Progenitor cell of endocrine pancreas (in vitro differentiated cells): ENCODE measurements at regions not wholly inside any gene's neighbourhood (a gene's known extent, or its start where the extent isn't known, plus 50 kb on each side); places are given as distances from the start of the nearest gene placed in this dataset.

Experiments
- DNase-seq: peaks from one replicate; pipeline ENCODE4 v3.0.0; 2021; ENCODE audit warnings: low spot score; ENCODE audit not compliant: unreplicated experiment
- H3K27ac Mint-ChIP-seq: 2 replicates; pipeline ENCODE4 v1.8.0; 2021; ENCODE audit warnings: mild to moderate bottlenecking, moderate library complexity, mixed read lengths
- H3K27me3 Mint-ChIP-seq: 2 replicates; pipeline ENCODE4 v1.8.0; 2021; ENCODE audit warnings: mixed read lengths
- H3K36me3 Mint-ChIP-seq: 2 replicates; pipeline ENCODE4 v1.8.0; 2022; ENCODE audit warnings: mixed read lengths; ENCODE audit not compliant: insufficient read depth
- H3K4me1 Mint-ChIP-seq: 2 replicates; pipeline ENCODE4 v1.8.0; 2021; ENCODE audit warnings: low read depth, mixed read lengths
- H3K4me3 Mint-ChIP-seq: 2 replicates; pipeline ENCODE4 v1.8.0; 2021; ENCODE audit warnings: low read depth, mild to moderate bottlenecking, moderate library complexity, mixed read lengths
- H3K9me3 Mint-ChIP-seq: 2 replicates; pipeline ENCODE4 v1.8.0; 2021; ENCODE audit warnings: low read depth, mixed read lengths
- TF ChIP-seq, protein P1 (sequence below): fragments of 200-600 bp; sonication (generic); IDR thresholded peaks from one replicate; pipeline ENCODE4 v1.5.0; 2021; ENCODE audit warnings: antibody characterized with exemption, mild to moderate bottlenecking; ENCODE audit not compliant: unreplicated experiment

DNA sequence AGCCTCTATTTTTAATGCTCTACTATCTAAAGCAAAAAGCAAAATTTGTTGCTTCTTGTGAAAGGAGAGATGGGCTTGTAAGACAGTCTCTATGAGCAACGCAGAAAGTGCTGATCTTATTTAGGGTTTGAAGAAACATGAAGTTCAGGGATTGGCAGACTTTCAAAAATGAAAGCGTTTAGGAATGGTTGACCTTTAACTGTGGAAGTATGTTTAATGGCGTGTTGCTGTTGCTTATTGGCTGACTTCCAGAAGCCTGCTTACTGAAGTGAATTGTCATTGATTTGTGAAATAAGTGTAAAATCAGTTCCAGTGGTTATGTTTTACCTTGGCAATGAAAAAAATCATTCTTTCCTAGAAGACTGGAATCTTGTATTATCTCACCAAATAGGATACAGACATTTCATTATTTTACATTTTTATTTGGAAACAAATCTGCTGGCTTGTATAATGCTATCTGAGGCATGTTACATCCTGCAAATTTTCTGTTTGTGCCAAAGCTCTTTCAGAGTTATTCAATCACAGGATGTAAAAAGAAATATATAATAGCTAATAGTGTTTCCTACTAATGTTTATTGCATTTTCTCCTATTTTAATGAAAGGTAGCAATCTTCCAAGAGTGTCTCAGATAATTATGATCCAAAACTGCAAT, 221.3 kb upstream of the SLITRK6 start:
- no peak overlapping the region for H3K4me3 Mint-ChIP-seq
- no peaks in the 10 kb centered on the region for H3K27me3 Mint-ChIP-seq
- TF ChIP-seq, protein P1, sequence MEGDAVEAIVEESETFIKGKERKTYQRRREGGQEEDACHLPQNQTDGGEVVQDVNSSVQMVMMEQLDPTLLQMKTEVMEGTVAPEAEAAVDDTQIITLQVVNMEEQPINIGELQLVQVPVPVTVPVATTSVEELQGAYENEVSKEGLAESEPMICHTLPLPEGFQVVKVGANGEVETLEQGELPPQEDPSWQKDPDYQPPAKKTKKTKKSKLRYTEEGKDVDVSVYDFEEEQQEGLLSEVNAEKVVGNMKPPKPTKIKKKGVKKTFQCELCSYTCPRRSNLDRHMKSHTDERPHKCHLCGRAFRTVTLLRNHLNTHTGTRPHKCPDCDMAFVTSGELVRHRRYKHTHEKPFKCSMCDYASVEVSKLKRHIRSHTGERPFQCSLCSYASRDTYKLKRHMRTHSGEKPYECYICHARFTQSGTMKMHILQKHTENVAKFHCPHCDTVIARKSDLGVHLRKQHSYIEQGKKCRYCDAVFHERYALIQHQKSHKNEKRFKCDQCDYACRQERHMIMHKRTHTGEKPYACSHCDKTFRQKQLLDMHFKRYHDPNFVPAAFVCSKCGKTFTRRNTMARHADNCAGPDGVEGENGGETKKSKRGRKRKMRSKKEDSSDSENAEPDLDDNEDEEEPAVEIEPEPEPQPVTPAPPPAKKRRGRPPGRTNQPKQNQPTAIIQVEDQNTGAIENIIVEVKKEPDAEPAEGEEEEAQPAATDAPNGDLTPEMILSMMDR = no peak
- DNase-seq = no peak
- H3K9me3 Mint-ChIP-seq = peaks cover 3% of the 10 kb centered on the region
- H3K36me3 Mint-ChIP-seq = no peaks in the 10 kb centered on the region
- H3K4me1 Mint-ChIP-seq = no peaks in the 10 kb centered on the region
- H3K27ac Mint-ChIP-seq = no peak overlapping the region

DNA sequence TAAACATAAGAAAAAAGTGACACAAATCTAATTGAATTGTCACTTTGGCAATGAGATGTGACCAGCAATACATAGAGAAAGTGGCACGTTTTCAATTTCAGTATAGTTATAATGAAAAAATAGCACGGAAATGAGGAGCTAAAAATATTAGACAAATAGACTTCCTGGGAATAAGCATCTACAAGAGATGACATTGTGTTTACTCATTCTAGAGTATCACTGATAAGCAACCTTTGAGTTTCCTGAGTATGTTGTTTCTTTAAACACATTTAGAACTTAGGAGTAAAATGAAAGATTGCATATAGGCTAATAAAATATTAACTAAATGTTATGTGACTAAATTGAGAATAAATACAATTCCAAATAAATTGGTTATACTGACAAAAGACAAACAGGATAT, 207.1 kb upstream of the SLITRK6 start:
- no peaks in the 10 kb centered on the region for H3K27me3 Mint-ChIP-seq
- H3K4me3 Mint-ChIP-seq = no peak overlapping the region
- no peaks in the 10 kb centered on the region for H3K9me3 Mint-ChIP-seq
- H3K36me3 Mint-ChIP-seq = no peaks in the 10 kb centered on the region
- H3K27ac Mint-ChIP-seq = no peak overlapping the region
- TF ChIP-seq, protein P1 = no peak
- H3K4me1 Mint-ChIP-seq = peaks cover 8% of the 10 kb centered on the region
- no peak for DNase-seq

DNA sequence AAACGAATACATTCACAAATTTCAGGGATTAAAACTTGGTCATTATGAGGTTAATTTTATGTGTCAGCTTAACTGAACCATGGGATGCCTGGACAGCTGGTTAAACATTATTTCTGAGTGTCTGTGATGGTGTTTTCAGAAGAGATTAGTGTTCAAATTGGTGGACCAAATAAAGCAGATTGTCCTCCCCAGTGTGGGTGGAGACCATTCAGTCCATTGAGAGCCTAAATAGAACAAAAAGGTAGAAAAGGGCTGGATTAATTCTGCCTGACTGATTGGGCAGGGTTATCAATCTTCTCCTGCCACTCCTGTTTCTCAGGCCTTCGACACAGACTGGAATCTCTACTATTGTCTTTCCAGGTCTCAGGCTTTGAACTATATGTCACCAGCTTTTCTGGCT, 203.8 kb upstream of the SLITRK6 start:
- TF ChIP-seq, protein P1 = no peak
- Mint-ChIP-seq H3K36me3 (no peaks in the 10 kb centered on the region), H3K27me3 (no peaks in the 10 kb centered on the region), H3K4me3 (no peak overlapping the region), H3K4me1 (peaks cover 8% of the 10 kb centered on the region), H3K27ac (no peak overlapping the region), H3K9me3 (no peaks in the 10 kb centered on the region)
- DNase-seq = no peak

DNA sequence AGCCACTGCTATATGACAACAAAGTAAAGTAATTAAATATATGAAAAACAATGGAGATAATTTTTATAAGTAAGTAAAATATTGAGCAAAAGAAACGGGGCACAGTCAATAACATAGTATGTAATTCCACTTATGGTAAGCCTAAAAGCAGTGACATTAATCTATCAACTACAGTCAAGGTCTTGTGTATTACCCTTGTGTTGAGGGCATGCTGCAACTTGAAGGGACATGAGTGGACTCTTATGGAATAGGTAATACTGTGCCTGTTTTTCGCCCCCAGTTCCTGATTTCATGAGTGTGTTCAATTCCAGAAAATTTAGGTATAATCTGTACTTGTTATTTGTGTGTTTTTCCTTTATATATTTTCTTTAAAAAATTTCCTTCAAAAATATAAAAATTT, 201.3 kb upstream of the SLITRK6 start:
- no peaks in the 10 kb centered on the region for H3K27me3 Mint-ChIP-seq
- no peak for DNase-seq
- no peak overlapping the region for H3K4me3 Mint-ChIP-seq
- H3K4me1 Mint-ChIP-seq = peaks cover 10% of the 10 kb centered on the region
- no peaks in the 10 kb centered on the region for H3K36me3 Mint-ChIP-seq
- no peaks in the 10 kb centered on the region for H3K9me3 Mint-ChIP-seq
- H3K27ac Mint-ChIP-seq = no peak overlapping the region
- TF ChIP-seq, protein P1 = no peak

DNA sequence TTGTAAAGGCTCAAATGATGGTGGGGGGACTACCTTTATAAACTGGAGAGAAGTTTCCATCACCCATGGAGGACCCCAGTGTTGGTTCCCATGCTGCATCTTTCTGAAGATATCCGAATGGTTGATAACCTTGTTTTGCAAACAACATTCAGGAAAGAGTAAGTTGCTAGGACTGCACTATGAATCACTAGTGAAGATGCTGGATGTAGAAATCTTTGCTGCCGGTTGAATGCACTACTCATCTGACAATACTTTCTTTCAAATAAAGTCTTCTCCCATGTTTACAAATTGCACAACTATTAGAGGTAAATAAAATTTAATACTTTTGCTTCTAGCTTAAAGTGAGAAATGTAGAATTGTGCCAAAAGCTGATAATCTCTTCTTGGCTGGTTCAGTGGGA, 198.4 kb upstream of the SLITRK6 start:
- Mint-ChIP-seq H3K4me3 (no peak overlapping the region), H3K36me3 (no peaks in the 10 kb centered on the region), H3K9me3 (no peaks in the 10 kb centered on the region), H3K27ac (no peak overlapping the region), H3K27me3 (no peaks in the 10 kb centered on the region), H3K4me1 (peaks cover 10% of the 10 kb centered on the region)
- TF ChIP-seq, protein P1 = no peak
- no peak for DNase-seq
